T-helper 2 cell treated with Interferon-gamma antibody and Interleukin-4, amounts not matched to agents 5 μg/mL and 100 μg/mL, for 36 hours (primary cell): ENCODE measurements at regions not wholly inside any gene's neighbourhood (a gene's known extent, or its start where the extent isn't known, plus 50 kb on each side); places are given as distances from the start of the nearest gene placed in this dataset.

Experiments used
- DNase-seq: peaks from one replicate; pipeline ENCODE4 v3.0.0; 2021; ENCODE audit warnings: low spot score
- H3K27ac Mint-ChIP-seq: one replicate; pipeline ENCODE4 v1.8.0; 2021; ENCODE audit warnings: mild to moderate bottlenecking, mixed read lengths
- H3K27me3 Mint-ChIP-seq: one replicate; pipeline ENCODE4 v1.8.0; 2021; ENCODE audit warnings: low read depth, mixed read lengths
- H3K36me3 Mint-ChIP-seq: one replicate; pipeline ENCODE4 v1.8.0; 2021; ENCODE audit warnings: low read depth, mixed read lengths
- H3K4me1 Mint-ChIP-seq: one replicate; pipeline ENCODE4 v1.8.0; 2021; ENCODE audit warnings: low read depth, mixed read lengths
- H3K4me3 Mint-ChIP-seq: one replicate; pipeline ENCODE4 v1.8.0; 2022; ENCODE audit warnings: mild to moderate bottlenecking, moderate library complexity, mixed read lengths
- H3K9me3 Mint-ChIP-seq: one replicate; pipeline ENCODE4 v1.8.0; 2021; ENCODE audit warnings: mixed read lengths

DNA sequence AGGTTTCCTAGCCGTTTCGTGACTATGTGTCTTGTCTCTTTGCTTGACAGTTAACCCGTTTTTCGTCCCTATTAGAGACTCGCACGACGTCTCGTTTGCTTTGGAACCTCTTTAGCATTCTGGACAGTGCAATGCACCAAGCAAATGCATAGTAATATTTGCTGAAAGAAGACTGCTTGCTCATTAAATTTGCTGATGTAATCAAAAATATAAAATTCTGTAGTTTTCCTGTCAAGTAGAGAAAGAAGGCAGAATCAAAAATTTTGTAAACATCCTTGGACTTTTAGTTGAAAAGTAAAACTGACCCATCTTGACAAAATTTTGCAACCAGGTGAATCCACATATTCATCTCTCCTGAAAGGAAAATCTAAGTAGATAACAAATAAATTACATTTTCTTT lies 106.9 kb upstream of the RAPGEF2 start:
- H3K4me3 Mint-ChIP-seq = no peak overlapping the region
- no peaks in the 10 kb centered on the region for H3K9me3 Mint-ChIP-seq
- H3K27ac Mint-ChIP-seq = no peak overlapping the region
- H3K4me1 Mint-ChIP-seq = no peaks in the 10 kb centered on the region
- peaks cover 3% of the 10 kb centered on the region for H3K27me3 Mint-ChIP-seq
- no peaks in the 10 kb centered on the region for H3K36me3 Mint-ChIP-seq
- DNase-seq = no peak

DNA sequence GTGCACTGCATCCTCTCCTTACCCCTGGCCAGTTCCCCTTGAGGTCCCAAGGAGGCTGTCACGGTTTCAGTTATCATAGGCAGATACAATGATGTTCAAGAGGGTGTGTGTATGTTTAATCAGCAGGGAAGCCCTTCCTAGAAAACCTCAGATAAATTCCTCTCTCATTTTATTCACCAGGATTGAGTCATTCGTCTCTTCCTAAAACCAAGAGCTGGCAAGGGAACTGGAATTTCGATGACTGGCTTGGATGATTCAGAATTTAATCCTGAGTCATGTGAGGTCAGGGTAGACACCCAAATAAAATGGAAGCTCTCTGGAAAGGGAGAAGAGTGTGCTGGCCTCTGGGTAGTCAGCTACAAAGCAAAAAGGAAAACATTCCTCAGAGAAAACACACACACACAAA lies 106.2 kb upstream of the RAPGEF2 start:
- Mint-ChIP-seq H3K4me1 (no peaks in the 10 kb centered on the region), H3K27ac (no peak overlapping the region), H3K4me3 (no peak overlapping the region), H3K36me3 (no peaks in the 10 kb centered on the region), H3K27me3 (peaks cover 8% of the 10 kb centered on the region), H3K9me3 (no peaks in the 10 kb centered on the region)
- no peak for DNase-seq

- no peaks in the 10 kb centered on the region for H3K9me3 Mint-ChIP-seq
- peaks cover under 1% of the 10 kb centered on the region for H3K4me1 Mint-ChIP-seq
- H3K36me3 Mint-ChIP-seq = no peaks in the 10 kb centered on the region
- DNase-seq = no peak
- H3K27me3 Mint-ChIP-seq = peaks cover 14% of the 10 kb centered on the region
- H3K27ac Mint-ChIP-seq = no peak overlapping the region
- no peak overlapping the region for H3K4me3 Mint-ChIP-seq
These were observed 105.1 kb upstream of the RAPGEF2 start for GRCh38 chr4:158997660-158998349.

- Mint-ChIP-seq H3K27ac (no peak overlapping the region), H3K4me1 (peaks cover 5% of the 10 kb centered on the region), H3K27me3 (peaks cover 17% of the 10 kb centered on the region), H3K4me3 (no peak overlapping the region), H3K9me3 (no peaks in the 10 kb centered on the region), H3K36me3 (no peaks in the 10 kb centered on the region)
- no peak for DNase-seq
These were observed 104.3 kb upstream of the RAPGEF2 start for GRCh38 chr4:158998624-158999023.

- Mint-ChIP-seq H3K27ac (no peak overlapping the region), H3K36me3 (no peaks in the 10 kb centered on the region), H3K27me3 (peaks cover 17% of the 10 kb centered on the region), H3K4me3 (no peak overlapping the region), H3K4me1 (peaks cover 5% of the 10 kb centered on the region), H3K9me3 (no peaks in the 10 kb centered on the region)
- no peak for DNase-seq
These were observed 103.7 kb upstream of the RAPGEF2 start for GRCh38 chr4:158999166-158999682.

GRCh38 chr4:158999849-159000248 lies 103.0 kb upstream of the RAPGEF2 start:
- Mint-ChIP-seq H3K27me3 (peaks cover 17% of the 10 kb centered on the region), H3K4me3 (no peak overlapping the region), H3K36me3 (no peaks in the 10 kb centered on the region), H3K9me3 (no peaks in the 10 kb centered on the region), H3K4me1 (peaks cover 5% of the 10 kb centered on the region), H3K27ac (no peak overlapping the region)
- DNase-seq = no peak

- no peak overlapping the region for H3K27ac Mint-ChIP-seq
- no peak for DNase-seq
- H3K4me3 Mint-ChIP-seq = no peak overlapping the region
- peaks cover 17% of the 10 kb centered on the region for H3K27me3 Mint-ChIP-seq
- no peaks in the 10 kb centered on the region for H3K9me3 Mint-ChIP-seq
- no peaks in the 10 kb centered on the region for H3K36me3 Mint-ChIP-seq
- peaks cover 5% of the 10 kb centered on the region for H3K4me1 Mint-ChIP-seq
These were observed 99.9 kb upstream of the RAPGEF2 start for GRCh38 chr4:159002950-159003349.

GRCh38 chr4:159003420-159004253 lies 99.2 kb upstream of the RAPGEF2 start:
- H3K27ac Mint-ChIP-seq = no peak overlapping the region
- H3K36me3 Mint-ChIP-seq = no peaks in the 10 kb centered on the region
- H3K9me3 Mint-ChIP-seq = no peaks in the 10 kb centered on the region
- H3K4me1 Mint-ChIP-seq = peaks cover 5% of the 10 kb centered on the region
- peaks cover 17% of the 10 kb centered on the region for H3K27me3 Mint-ChIP-seq
- H3K4me3 Mint-ChIP-seq = no peak overlapping the region
- DNase-seq = no peak

DNA sequence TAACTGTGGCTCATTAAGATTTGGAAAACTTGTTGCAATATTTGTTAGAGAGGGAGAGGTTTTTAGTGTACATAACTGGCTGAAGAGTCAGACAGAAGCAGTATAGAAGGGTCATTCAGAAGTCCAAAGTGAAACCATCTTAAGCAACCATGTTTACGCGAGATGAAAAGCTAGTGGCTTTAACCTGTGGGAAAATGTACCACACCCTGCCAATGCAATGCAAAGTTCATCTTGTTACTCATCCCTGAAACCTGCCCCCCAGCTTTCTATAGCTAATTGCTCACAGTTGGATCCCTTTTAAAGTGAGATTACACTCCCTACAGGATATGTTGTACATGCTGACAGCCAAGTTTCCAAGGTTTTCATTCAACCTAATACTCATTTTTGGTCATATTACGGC lies 96.7 kb upstream of the RAPGEF2 start:
- peaks cover 13% of the 10 kb centered on the region for H3K27me3 Mint-ChIP-seq
- no peaks in the 10 kb centered on the region for H3K9me3 Mint-ChIP-seq
- no peak overlapping the region for H3K27ac Mint-ChIP-seq
- H3K4me3 Mint-ChIP-seq = no peak overlapping the region
- no peaks in the 10 kb centered on the region for H3K36me3 Mint-ChIP-seq
- H3K4me1 Mint-ChIP-seq = peaks cover 5% of the 10 kb centered on the region
- DNase-seq = no peak

- DNase-seq = no peak
- no peaks in the 10 kb centered on the region for H3K9me3 Mint-ChIP-seq
- no peaks in the 10 kb centered on the region for H3K36me3 Mint-ChIP-seq
- no peaks in the 10 kb centered on the region for H3K4me1 Mint-ChIP-seq
- no peak overlapping the region for H3K27ac Mint-ChIP-seq
- no peaks in the 10 kb centered on the region for H3K27me3 Mint-ChIP-seq
- H3K4me3 Mint-ChIP-seq = no peak overlapping the region
These were observed 94.2 kb upstream of the RAPGEF2 start for GRCh38 chr4:159008671-159009070.

GRCh38 chr4:159009521-159009920 lies 93.4 kb upstream of the RAPGEF2 start:
- Mint-ChIP-seq H3K9me3 (no peaks in the 10 kb centered on the region), H3K27ac (no peak overlapping the region), H3K27me3 (no peaks in the 10 kb centered on the region), H3K4me1 (no peaks in the 10 kb centered on the region), H3K36me3 (no peaks in the 10 kb centered on the region), H3K4me3 (no peak overlapping the region)
- no peak for DNase-seq

- DNase-seq = no peak
- Mint-ChIP-seq H3K27ac (no peak overlapping the region), H3K4me3 (no peak overlapping the region), H3K27me3 (no peaks in the 10 kb centered on the region), H3K9me3 (no peaks in the 10 kb centered on the region), H3K4me1 (no peaks in the 10 kb centered on the region), H3K36me3 (no peaks in the 10 kb centered on the region)
These were observed 92.8 kb upstream of the RAPGEF2 start for GRCh38 chr4:159010100-159010499.

DNA sequence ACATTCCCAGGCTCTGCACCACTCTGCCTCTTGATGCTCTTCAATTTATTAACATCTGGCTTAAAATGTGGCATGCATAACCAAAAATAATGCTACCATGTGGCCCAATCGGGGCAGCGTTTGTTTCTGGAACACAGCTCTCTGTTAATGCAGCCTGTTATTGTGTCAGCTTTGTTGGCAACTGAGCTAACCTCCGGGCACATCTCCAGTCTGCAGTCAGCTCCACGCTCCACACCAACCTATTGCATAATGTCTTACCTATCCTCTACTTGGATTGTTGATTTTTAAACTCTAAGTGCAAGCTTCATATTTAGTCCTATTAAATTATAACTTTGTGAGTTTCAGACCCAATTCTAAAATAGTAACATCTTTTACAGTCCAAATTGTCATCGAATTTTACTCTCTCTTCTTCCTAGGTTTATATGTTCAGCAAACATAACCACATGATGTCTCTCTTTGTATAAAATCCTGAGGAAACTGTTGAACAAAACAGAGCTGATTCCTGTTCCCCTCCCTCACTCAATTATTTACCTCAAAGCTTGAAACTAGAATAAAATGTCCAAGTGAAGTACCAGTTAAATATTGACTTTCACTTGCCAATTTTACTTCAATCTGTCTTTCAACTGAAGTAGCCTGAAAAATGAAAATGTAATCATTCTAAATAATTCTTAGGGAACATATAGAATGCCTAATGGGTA lies 92.2 kb upstream of the RAPGEF2 start:
- no peak overlapping the region for H3K27ac Mint-ChIP-seq
- H3K4me3 Mint-ChIP-seq = no peak overlapping the region
- no peaks in the 10 kb centered on the region for H3K4me1 Mint-ChIP-seq
- H3K36me3 Mint-ChIP-seq = no peaks in the 10 kb centered on the region
- H3K9me3 Mint-ChIP-seq = no peaks in the 10 kb centered on the region
- H3K27me3 Mint-ChIP-seq = no peaks in the 10 kb centered on the region
- DNase-seq = no peak

DNA sequence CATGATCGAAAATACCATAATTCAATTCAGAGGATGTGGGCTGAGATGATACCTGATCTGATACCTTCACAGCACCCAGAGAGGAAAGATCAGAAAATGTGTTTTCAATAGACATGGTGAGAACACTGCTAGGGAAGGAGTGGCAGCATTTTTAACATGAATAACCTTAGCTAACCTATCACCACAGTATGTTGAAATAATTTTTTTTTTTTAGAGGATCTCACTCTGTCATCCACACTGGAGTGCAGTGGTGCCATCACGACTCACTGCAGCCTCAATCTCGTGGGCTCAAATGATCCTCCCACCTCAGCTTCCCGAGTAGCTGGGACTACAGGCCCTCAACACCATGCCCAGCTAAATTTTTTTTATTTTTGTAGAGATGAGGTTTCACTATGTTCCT lies 90.5 kb upstream of the RAPGEF2 start:
- peaks cover 2% of the 10 kb centered on the region for H3K27me3 Mint-ChIP-seq
- no peak overlapping the region for H3K27ac Mint-ChIP-seq
- no peak overlapping the region for H3K4me3 Mint-ChIP-seq
- H3K4me1 Mint-ChIP-seq = no peaks in the 10 kb centered on the region
- H3K36me3 Mint-ChIP-seq = no peaks in the 10 kb centered on the region
- H3K9me3 Mint-ChIP-seq = no peaks in the 10 kb centered on the region
- no peak for DNase-seq
